GM10266 (cell line): ENCODE measurements at regions not wholly inside any gene's neighbourhood (a gene's known extent, or its start where the extent isn't known, plus 50 kb on each side); places are given as distances from the start of the nearest gene placed in this dataset.

Experiments
- DNase-seq: peaks from one replicate; pipeline ENCODE4 v3.0.0; 2012; ENCODE audit errors: extremely low spot score
- TF ChIP-seq, protein P1 (sequence below): IDR thresholded peaks from 2 replicates; pipeline ENCODE4 v1.5.1; 2012; ENCODE audit warnings: mild to moderate bottlenecking, low read depth; ENCODE audit not compliant: control insufficient read depth, insufficient read depth; ENCODE audit errors: missing control alignments

DNA sequence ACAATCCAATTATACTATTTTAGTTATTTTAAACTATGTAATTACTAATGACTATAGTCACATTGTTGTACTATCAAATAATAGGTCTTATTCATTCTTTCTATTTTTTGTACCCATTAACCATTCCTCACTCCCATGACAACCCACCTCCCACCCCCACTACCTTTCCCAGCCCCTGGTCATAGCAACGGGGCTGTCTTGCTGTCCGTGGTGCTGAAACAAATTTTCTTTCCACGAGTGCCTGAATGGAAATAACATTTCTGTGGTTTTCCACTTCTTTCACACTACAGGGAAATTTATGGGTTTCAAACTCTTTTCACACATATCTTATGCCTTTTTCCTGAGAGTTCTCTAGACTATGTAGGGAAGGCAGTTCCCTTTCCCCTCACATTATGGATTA, 326.6 kb downstream of the PHKB start:
- TF ChIP-seq, protein P1, sequence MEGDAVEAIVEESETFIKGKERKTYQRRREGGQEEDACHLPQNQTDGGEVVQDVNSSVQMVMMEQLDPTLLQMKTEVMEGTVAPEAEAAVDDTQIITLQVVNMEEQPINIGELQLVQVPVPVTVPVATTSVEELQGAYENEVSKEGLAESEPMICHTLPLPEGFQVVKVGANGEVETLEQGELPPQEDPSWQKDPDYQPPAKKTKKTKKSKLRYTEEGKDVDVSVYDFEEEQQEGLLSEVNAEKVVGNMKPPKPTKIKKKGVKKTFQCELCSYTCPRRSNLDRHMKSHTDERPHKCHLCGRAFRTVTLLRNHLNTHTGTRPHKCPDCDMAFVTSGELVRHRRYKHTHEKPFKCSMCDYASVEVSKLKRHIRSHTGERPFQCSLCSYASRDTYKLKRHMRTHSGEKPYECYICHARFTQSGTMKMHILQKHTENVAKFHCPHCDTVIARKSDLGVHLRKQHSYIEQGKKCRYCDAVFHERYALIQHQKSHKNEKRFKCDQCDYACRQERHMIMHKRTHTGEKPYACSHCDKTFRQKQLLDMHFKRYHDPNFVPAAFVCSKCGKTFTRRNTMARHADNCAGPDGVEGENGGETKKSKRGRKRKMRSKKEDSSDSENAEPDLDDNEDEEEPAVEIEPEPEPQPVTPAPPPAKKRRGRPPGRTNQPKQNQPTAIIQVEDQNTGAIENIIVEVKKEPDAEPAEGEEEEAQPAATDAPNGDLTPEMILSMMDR = no peak
- no peak for DNase-seq

DNA sequence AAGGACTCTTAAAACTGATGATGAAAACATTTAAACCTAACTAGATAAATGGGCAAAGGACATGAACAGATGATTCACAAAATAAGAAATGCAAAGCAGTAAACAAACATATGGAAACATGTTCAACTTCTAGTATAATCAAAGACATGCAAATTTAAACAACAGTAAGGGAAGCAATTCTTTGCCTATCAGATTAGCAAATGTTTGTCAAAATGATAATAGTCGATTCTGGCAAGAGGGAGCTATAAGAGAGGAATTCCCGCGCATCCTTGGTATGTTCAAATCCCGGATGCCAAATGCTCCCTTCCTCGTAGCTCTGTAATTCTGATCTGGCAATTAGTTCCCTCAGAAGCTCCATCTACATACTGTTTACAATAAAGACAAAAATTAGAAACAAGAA, 320.5 kb downstream of the PHKB start:
- TF ChIP-seq, protein P1 = no peak
- no peak for DNase-seq

DNA sequence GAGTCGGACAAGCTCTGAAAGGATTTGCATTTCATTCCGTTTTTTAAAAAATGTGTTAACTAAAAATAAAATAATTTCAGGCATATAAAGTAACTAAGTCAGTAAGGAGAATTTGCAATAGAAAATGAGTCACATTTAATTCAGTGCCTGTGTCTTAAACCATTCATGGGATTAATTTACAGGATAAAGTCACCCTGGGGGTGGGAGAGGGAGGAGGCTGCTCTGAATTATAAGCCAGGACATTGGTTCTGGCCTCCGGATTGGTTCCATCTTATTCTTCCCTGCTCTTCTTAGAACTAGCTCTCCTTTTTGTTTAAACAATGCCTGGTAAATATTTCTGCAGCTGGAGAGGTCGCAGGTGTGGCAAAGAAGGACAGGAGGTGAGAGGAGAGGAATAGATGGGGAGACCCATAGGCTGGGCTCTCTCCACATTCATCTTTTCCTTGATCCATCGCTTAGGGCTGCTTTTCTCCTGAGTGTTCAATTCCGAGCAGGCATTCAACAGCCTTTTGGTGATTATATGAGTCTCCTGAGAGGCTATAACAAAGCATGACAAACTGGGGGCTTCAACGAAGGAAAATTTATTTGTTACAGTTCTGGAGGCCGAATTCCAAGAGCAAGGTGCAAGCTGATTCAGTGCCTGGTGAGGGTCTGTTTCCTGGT, 319.2 kb downstream of the PHKB start:
- TF ChIP-seq, protein P1 = no peak
- DNase-seq = no peak

DNA sequence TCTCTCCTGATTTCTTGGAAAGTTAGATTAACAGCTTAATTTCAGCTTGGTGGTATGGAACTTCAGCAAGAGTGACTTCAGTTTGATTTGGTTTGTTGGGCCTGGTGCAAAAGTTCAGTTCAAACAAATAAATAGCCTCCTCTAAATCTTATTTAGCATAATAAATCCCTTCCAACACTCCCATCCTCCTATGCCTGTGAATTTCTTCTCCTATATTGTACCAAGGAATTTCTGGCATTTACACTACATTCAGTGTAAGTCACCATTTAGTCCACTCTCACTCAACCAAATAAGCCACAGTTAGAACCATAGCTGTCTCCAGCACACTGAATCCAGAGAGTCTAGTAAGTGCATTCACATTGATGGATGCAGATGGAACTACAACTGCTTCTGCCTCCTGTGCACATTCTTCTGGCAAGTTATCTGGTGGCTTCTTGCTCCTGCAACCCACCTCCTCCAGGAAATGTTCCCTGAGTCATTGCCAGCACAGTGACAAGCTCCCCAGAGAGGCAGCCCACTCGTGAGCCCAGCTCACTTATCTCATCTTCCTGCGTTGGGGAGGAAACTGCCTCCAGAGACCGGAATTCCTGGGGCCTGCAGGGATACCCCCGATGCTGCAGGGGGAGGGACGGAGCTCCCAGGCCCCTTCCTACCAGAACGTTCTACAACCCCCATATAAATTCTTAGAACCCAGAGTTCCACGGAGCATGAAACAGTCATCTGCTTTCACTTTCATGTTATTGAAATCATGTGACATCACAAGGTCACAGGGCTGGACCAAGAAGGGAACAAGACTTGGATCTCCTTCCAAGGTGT, 318.3 kb downstream of the PHKB start:
- TF ChIP-seq, protein P1 = no peak
- DNase-seq = peak; percentile 44

DNA sequence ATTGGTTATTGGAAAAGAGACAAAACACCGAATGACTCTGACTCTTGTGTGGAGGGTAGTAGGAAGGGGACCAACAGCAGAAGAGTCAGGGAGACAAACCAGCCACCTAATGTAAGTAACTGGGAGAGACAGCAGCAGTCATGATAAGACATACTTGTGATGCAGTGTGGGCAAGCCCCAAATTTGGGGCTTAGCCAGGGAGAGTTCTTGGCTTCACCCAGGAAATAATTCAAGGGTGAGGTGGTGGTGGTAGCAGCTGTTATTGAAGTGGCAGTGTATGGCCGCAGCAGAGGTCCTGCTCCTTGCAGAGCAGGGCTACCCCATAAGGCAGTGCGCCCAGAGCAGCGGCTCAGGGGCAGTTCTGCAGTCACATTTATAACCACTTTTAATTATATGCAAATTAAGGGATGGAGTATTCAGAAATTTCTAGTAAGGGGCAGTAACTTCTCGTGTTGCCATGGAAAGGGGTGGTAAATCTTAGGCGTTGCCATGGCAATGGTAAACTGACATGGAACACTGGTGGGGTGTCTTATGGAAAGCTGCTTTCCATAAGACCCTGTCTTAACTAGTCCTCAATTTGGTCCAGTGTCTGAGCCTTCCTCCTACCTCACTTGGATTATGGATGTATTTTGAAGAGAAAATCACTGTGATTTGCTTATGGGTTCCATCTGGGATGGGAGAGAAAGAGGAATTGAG, 317.1 kb downstream of the PHKB start:
- TF ChIP-seq, protein P1 = no peak
- no peak for DNase-seq

DNA sequence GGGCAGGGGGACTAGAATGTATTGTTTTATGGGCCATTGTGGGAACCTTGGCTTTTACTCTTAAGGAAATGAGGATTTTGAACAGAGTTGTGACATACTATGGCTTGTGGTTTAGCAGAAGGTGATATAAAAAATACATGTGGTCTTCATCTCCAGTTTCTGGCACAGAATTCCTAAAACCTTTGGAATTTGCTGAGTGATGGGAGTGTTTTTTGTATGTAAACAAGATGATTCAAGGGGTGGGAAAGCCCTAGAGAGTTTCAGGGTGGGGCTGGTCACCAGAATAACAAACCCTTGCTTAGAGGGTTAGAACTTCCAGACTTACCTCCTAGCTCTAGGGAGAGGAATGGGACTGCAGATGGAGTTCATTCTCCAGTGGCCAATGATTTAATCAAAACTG, 316.1 kb downstream of the PHKB start:
- no peak for DNase-seq
- TF ChIP-seq, protein P1 = no peak
